Thyroid gland (tissue), 4 donors: ENCODE measurements at regions not wholly inside any gene's neighbourhood (a gene's known extent, or its start where the extent isn't known, plus 50 kb on each side); places are given as distances from the start of the nearest gene placed in this dataset.

Experiments
- POLR2A ChIP-seq, 2 donors: fragments of 450-650 bp; IDR thresholded peaks; one replicate each; pipeline ENCODE4 v1.6.1; 2017; ENCODE audit warnings: antibody characterized with exemption in 2 of 2, mild to moderate bottlenecking in 2 of 2, moderate library complexity in 1 of 2
- TF ChIP-seq, protein P1 (sequence below), 6 experiments: fragments of 200-600 bp in 3 of 6; fragments of 450-650 bp in 3 of 6; sonication (generic) in 3 of 6; IDR thresholded peaks; one replicate each; pipeline ENCODE4 v1.5.1; 2016 to 2019; ENCODE audit warnings: antibody characterized with exemption in 6 of 6, mild to moderate bottlenecking in 2 of 6, inconsistent platforms in 1 of 6, moderate library complexity in 1 of 6

DNA sequence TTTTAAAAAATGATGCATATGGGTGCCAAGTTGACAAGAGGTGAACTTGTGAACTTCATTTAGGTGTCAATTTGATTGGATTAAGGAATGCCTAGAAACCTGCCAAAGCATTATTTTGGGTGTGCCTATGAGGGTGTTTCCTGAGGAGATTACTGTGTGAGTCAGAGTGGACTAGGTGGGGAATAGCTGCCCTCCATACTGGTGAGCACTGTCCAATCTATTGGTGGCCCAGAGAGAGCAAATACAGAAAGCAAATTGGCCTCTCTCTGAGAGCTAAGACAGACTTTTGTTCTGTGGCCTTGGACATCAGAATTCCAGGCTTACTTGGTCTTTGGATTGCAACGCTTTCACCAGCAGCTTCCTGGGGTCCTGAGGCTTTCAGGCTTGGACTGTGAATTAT is 388.0 kb downstream of the SUCLG1 start:
- TF ChIP-seq, protein P1, sequence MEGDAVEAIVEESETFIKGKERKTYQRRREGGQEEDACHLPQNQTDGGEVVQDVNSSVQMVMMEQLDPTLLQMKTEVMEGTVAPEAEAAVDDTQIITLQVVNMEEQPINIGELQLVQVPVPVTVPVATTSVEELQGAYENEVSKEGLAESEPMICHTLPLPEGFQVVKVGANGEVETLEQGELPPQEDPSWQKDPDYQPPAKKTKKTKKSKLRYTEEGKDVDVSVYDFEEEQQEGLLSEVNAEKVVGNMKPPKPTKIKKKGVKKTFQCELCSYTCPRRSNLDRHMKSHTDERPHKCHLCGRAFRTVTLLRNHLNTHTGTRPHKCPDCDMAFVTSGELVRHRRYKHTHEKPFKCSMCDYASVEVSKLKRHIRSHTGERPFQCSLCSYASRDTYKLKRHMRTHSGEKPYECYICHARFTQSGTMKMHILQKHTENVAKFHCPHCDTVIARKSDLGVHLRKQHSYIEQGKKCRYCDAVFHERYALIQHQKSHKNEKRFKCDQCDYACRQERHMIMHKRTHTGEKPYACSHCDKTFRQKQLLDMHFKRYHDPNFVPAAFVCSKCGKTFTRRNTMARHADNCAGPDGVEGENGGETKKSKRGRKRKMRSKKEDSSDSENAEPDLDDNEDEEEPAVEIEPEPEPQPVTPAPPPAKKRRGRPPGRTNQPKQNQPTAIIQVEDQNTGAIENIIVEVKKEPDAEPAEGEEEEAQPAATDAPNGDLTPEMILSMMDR (IDR thresholded peaks at IDR 0.05): no peak
- no peak for TF ChIP-seq POLR2A (IDR thresholded peaks at IDR 0.05)
